ENCODE measurements at regions not wholly inside any gene's neighbourhood (a gene's known extent, or its start where the extent isn't known, plus 50 kb on each side); places are given as distances from the start of the nearest gene placed in this dataset.

DNA sequence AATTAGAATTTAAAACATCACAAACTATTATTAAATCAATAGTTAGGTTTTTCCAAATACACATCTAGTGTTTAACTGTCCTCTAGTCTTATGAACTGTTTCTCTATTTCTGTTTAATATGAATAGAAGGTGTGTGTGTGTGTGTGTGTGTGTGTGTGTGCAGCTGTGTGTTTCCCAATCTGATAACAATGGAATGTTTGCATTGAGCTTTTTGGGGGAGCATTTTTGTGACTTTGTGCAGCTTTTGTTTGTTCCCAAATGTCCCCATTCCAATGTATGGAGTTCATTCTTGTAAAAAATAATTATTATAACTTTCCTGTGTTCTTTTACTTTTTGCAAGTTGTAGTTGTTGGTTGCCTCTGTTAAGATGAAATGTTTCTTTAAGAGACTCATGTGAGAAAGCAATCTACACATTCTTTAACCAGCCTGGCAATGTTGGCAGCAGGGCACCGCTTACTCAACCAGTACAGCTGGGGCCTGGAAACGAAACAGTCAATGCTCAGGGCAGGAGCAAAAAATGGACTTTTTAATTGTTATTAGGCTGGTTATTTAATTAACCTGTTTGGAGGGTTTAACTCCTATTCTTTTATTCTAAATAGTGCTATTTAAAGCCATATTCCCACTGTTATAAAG lies 354.3 kb downstream of the SRGAP2C start:
- TF ChIP-seq YY1 (IDR thresholded peaks at IDR 0.05; ENCODE audit: low read depth), result no peak
- no peak for TF ChIP-seq CEBPB (IDR thresholded peaks at IDR 0.05)
- TF ChIP-seq TAF1 (IDR thresholded peaks at IDR 0.05; ENCODE audit: low read depth), result no peak
- TF ChIP-seq CREB1 (IDR thresholded peaks at IDR 0.05; ENCODE audit: low read depth), result no peak
- TF ChIP-seq TCF12 (IDR thresholded peaks at IDR 0.05; ENCODE audit: low read depth), result no peak
- no peak for TF ChIP-seq EGR1 (IDR thresholded peaks at IDR 0.05)
- no peak for TF ChIP-seq EP300 (IDR thresholded peaks at IDR 0.05; ENCODE audit: borderline replicate concordance)

Data from Ishikawa (cell line).